Heart right ventricle (tissue), 16 donors: ENCODE measurements at regions not wholly inside any gene's neighbourhood (a gene's known extent, or its start where the extent isn't known, plus 50 kb on each side); places are given as distances from the start of the nearest gene placed in this dataset.

Source experiments
- ATAC-seq, 8 donors: fragments of 200-7000 bp; cut with Tn5 transposase; one replicate each; pipeline ENCODE4 v1.9.1; 2020; ENCODE audit warnings: mild to moderate bottlenecking in 8 of 8, moderate library complexity in 8 of 8, moderate number of reproducible peaks in 1 of 8
- DNase-seq, 2 donors: peaks; one replicate each; pipeline ENCODE4 v3.0.0-alpha.2; 2020
- H3K27ac ChIP-seq, 10 donors: fragments of 200-600 bp; sonication (generic) in 2 of 10; one replicate each; pipeline versions ENCODE4 v1.5.0 to v1.8.0; 2020 to 2022; ENCODE audit warnings: mild to moderate bottlenecking in 3 of 10
- H3K27me3 ChIP-seq, 7 donors: fragments of 200-600 bp; one replicate each; pipeline ENCODE4 v1.8.0; 2021 to 2022; ENCODE audit warnings: mild to moderate bottlenecking in 2 of 7
- H3K36me3 ChIP-seq, 9 donors: fragments of 200-600 bp; sonication (generic) in 1 of 9; one replicate each; pipeline versions ENCODE4 v1.5.0 to v1.8.0; 2020 to 2022; ENCODE audit warnings: mild to moderate bottlenecking in 2 of 9
- H3K4me1 ChIP-seq, 9 donors: fragments of 200-600 bp; sonication (generic) in 1 of 9; one replicate each; pipeline versions ENCODE4 v1.5.0 to v1.8.0; 2020 to 2022; ENCODE audit warnings: mild to moderate bottlenecking in 4 of 9
- H3K4me3 ChIP-seq, 10 donors: fragments of 200-600 bp; sonication (generic) in 2 of 10; one replicate each; pipeline versions ENCODE4 v1.5.0 to v1.8.0; 2020 to 2022; ENCODE audit warnings: mild to moderate bottlenecking in 7 of 10, moderate library complexity in 2 of 10
- H3K9me3 ChIP-seq, 11 donors: fragments of 200-600 bp in 10 of 11; sonication (generic) in 2 of 11; one replicate each; pipeline versions ENCODE4 v1.5.0 to v1.8.0; 2013 to 2022; ENCODE audit warnings: mild to moderate bottlenecking in 2 of 11, control low read depth in 1 of 11, moderate library complexity in 1 of 11
- CTCF ChIP-seq, 9 donors: fragments of 200-600 bp; sonication (generic) in 2 of 9; IDR thresholded peaks; one replicate each; pipeline versions ENCODE4 v1.5.0 to v1.8.0; 2021 to 2022; ENCODE audit warnings: antibody characterized with exemption in 9 of 9, mild to moderate bottlenecking in 5 of 9, moderate library complexity in 1 of 9
- WGBS, 2 donors: extraction: QIAGEN DNeasy Blood & Tissue Kit; methylation state at CpG; one replicate each; pipeline ENCODE4 v1.1.7; 2013; ENCODE audit warnings: inconsistent platforms in 1 of 2; 5-methylcytosine and 5-hydroxymethylcytosine counted together
- intact Hi-C, 10 donors: fragments of 100-400 bp; cut with DNase I; formaldehyde crosslinking; loops; one replicate each; pipeline versions ENCODE4 v1.11.1 to v1.14.2; 2022
- donor health status: Arrhythmogenic right ventricular cardiomyopathy.
- donor health status: ischemic (EF 13 %, LVEDD 7.1; RV severe dilation, severe dysfunction).
- donor health status: healthy with polysubstance abuse.
- donor health status: DM: no; HTN: yes; CAD: no.
- donor health status: DM: no; HTN: no; CAD: no.
- donor health status: ischemic (EF 25% LVEDD 6.9; RV normal size, moderate dysfunction).
- donor health status: ischemic (EF 25% LVEDD 5.7; RV mildly dilated, moderate dysfunction).
- donor health status: healthy.
- donor health status: DM: yes; HTN: yes; CAD: no.
- donor health status: Ischemic cardiomyopathy.
- donor health status: ischemic (EF 35%, LVEDD 5.7; RV mildly dilated, moderate dysfunction).
- donor health status: nonischemic (EF 11% LVEDD 7.7; RV severe dilation, severe dysfunction).
- donor health status: DM: yes; HTN: yes; CAD: no.
- donor health status: PGD.
- donor health status: ischemic (EF 29% LVEDD 5.4; RV normal size, mild dysfunction).
- donor health status: nonischemic (EF 23%, LVEDD 6.1; RV moderate dilation, normal function).

- Histone ChIP-seq H3K4me1 (no peaks in the 10 kb centered on the region), H3K4me3 (no peak overlapping the region), H3K27ac (no peak overlapping the region), H3K27me3 (no peaks in the 10 kb centered on the region), H3K36me3 (no peaks in the 10 kb centered on the region), H3K9me3 (no peaks in the 10 kb centered on the region)
- ATAC-seq (no peak), DNase-seq (no peak)
- intact Hi-C loops, result no loop called here
- 90 to 93% methylated on average over 5 of the region's 5 CpGs for WGBS, 2 donors
- no peak for TF ChIP-seq CTCF (IDR thresholded peaks at IDR 0.05)
Observed at GRCh38 chr3:38950581-38950980, 101.2 kb downstream of the SCN11A start.

- DNase-seq (no peak), ATAC-seq (no peak)
- H3K27ac ChIP-seq, result no peak overlapping the region
- no peaks in the 10 kb centered on the region for H3K27me3 ChIP-seq
- H3K36me3 ChIP-seq, result no peaks in the 10 kb centered on the region
- no peaks in the 10 kb centered on the region for H3K9me3 ChIP-seq
- TF ChIP-seq CTCF (IDR thresholded peaks at IDR 0.05), result no peak
- H3K4me3 ChIP-seq, result no peak overlapping the region
- no peaks in the 10 kb centered on the region for H3K4me1 ChIP-seq
- intact Hi-C loops, result no loop called here
- WGBS, 2 donors, result 80 to 81% methylated on average over 9 of the region's 9 CpGs
Observed at GRCh38 chr3:38949994-38950393, 101.8 kb downstream of the SCN11A start.

- no peak overlapping the region for H3K27ac ChIP-seq
- no peaks in the 10 kb centered on the region for H3K27me3 ChIP-seq
- intact Hi-C loops, result no loop called here
- H3K4me1 ChIP-seq, result no peaks in the 10 kb centered on the region
- 43 to 44% methylated on average over 3 of the region's 3 CpGs for WGBS, 2 donors
- no peak for DNase-seq
- no peak for TF ChIP-seq CTCF (IDR thresholded peaks at IDR 0.05)
- no peak overlapping the region for H3K4me3 ChIP-seq
- H3K9me3 ChIP-seq, result peaks cover 0 to 18% (median 0%) of the 10 kb centered on the region in 11 donors
- no peak for ATAC-seq
- no peaks in the 10 kb centered on the region for H3K36me3 ChIP-seq
Observed at GRCh38 chr3:38940394-38940793, 111.3 kb downstream of the SCN11A start.

- H3K9me3 ChIP-seq, result no peaks in the 10 kb centered on the region
- no peak overlapping the region for H3K4me3 ChIP-seq
- no peak overlapping the region for H3K27ac ChIP-seq
- no peak for TF ChIP-seq CTCF (IDR thresholded peaks at IDR 0.05)
- ATAC-seq (no peak), DNase-seq (no peak)
- WGBS, 2 donors, result 74 to 76% methylated on average over 6 of the region's 6 CpGs
- no peaks in the 10 kb centered on the region for H3K36me3 ChIP-seq
- peaks cover 0 to 5% (median 0%) of the 10 kb centered on the region in 7 donors for H3K27me3 ChIP-seq
- H3K4me1 ChIP-seq, result no peaks in the 10 kb centered on the region
- intact Hi-C loops, result no loop called here
Observed at GRCh38 chr3:38925351-38925750, 109.3 kb upstream of the SCN10A start.

- Histone ChIP-seq H3K27ac (no peak overlapping the region), H3K4me3 (no peak overlapping the region), H3K36me3 (no peaks in the 10 kb centered on the region), H3K9me3 (peaks cover 0 to 11% (median 0%) of the 10 kb centered on the region in 11 donors), H3K4me1 (no peaks in the 10 kb centered on the region), H3K27me3 (peaks cover 0 to 6% (median 0%) of the 10 kb centered on the region in 7 donors)
- no peak for ATAC-seq
- no peak for TF ChIP-seq CTCF (IDR thresholded peaks at IDR 0.05)
- intact Hi-C loops, result no loop called here
- WGBS, 2 donors, result 68 to 75% methylated on average over 1 of the region's 1 CpG
- no peak for DNase-seq
Observed at GRCh38 chr3:38916706-38917105, 100.7 kb upstream of the SCN10A start.
